Fibroblast of lung (primary cell): ENCODE measurements at regions not wholly inside any gene's neighbourhood (a gene's known extent, or its start where the extent isn't known, plus 50 kb on each side); places are given as distances from the start of the nearest gene placed in this dataset.

ENCODE experiments used
- DNase-seq, 2 donors: peaks; one replicate each; pipeline versions ENCODE4 v3.0.0 to v3.0.0-alpha.2; 2010; ENCODE audit warnings: low read depth in 2 of 2
- H2AFZ ChIP-seq: 2 replicates; pipeline ENCODE4 v1.5.1; 2012; ENCODE audit warnings: low read length, control low read depth, inconsistent platforms
- H3K27ac ChIP-seq: 2 replicates; pipeline ENCODE4 v1.5.1; 2011; ENCODE audit warnings: low read length, control low read depth; ENCODE audit not compliant: insufficient read depth
- H3K27me3 ChIP-seq: 2 replicates; pipeline ENCODE4 v1.5.1; 2011; ENCODE audit warnings: mild to moderate bottlenecking, low read length; ENCODE audit not compliant: control insufficient read depth, insufficient read depth
- H3K36me3 ChIP-seq: 2 replicates; pipeline ENCODE4 v1.5.1; 2011; ENCODE audit warnings: low read length; ENCODE audit not compliant: control insufficient read depth, insufficient read depth
- H3K4me1 ChIP-seq: 2 replicates; pipeline ENCODE4 v1.5.1; 2011; ENCODE audit warnings: low read length; ENCODE audit not compliant: control insufficient read depth, insufficient read depth; ENCODE audit errors: extremely low read depth
- H3K4me2 ChIP-seq: 2 replicates; pipeline ENCODE4 v1.5.1; 2011; ENCODE audit warnings: low read length, control low read depth; ENCODE audit not compliant: insufficient read depth; ENCODE audit errors: extremely low read depth
- H3K4me3 ChIP-seq, 4 experiments: fragments of 200-600 bp in 1 of 4; sonication (generic) in 1 of 4; replicated peaks in 1 of 4; 2 replicates each; pipeline ENCODE4 v1.5.1; 2011 to 2016; ENCODE audit warnings: low read length in 4 of 4, low read depth in 3 of 4, mild to moderate bottlenecking in 3 of 4, control low read depth in 2 of 4, inconsistent platforms in 1 of 4, mixed read lengths in 1 of 4; ENCODE audit not compliant: insufficient read depth in 1 of 4; ENCODE audit errors: control extremely low read depth in 1 of 4
- H3K79me2 ChIP-seq: 2 replicates; pipeline ENCODE4 v1.5.1; 2012; ENCODE audit warnings: mild to moderate bottlenecking, low read length, inconsistent platforms; ENCODE audit not compliant: control insufficient read depth, insufficient read depth
- H3K9ac ChIP-seq: 2 replicates; pipeline ENCODE4 v1.5.1; 2011; ENCODE audit warnings: mild to moderate bottlenecking, low read length, control low read depth; ENCODE audit not compliant: insufficient read depth
- H3K9me3 ChIP-seq: 2 replicates; pipeline ENCODE4 v1.5.1; 2012; ENCODE audit warnings: low read depth, low read length; ENCODE audit not compliant: control insufficient read depth, insufficient read depth
- H4K20me1 ChIP-seq: 2 replicates; pipeline ENCODE4 v1.5.1; 2011; ENCODE audit warnings: low read length; ENCODE audit not compliant: control insufficient read depth, insufficient read depth; ENCODE audit errors: extremely low read depth
- EZH2 ChIP-seq: IDR thresholded peaks from 2 replicates; pipeline ENCODE4 v1.5.1; 2012; ENCODE audit warnings: low read length, control low read depth, mild to moderate bottlenecking; ENCODE audit errors: missing control alignments
- TF ChIP-seq, protein P1 (sequence below), 2 donors: IDR thresholded peaks in 1 of 2; conservative IDR thresholded peaks in 1 of 2; 1 replicate in 1 of 2; 2 replicates in 1 of 2; pipeline ENCODE4 v1.5.1; 2011 to 2012; ENCODE audit warnings: low read length in 2 of 2, control low read depth in 1 of 2, inconsistent platforms in 1 of 2, low read depth in 1 of 2, mild to moderate bottlenecking in 1 of 2

DNA sequence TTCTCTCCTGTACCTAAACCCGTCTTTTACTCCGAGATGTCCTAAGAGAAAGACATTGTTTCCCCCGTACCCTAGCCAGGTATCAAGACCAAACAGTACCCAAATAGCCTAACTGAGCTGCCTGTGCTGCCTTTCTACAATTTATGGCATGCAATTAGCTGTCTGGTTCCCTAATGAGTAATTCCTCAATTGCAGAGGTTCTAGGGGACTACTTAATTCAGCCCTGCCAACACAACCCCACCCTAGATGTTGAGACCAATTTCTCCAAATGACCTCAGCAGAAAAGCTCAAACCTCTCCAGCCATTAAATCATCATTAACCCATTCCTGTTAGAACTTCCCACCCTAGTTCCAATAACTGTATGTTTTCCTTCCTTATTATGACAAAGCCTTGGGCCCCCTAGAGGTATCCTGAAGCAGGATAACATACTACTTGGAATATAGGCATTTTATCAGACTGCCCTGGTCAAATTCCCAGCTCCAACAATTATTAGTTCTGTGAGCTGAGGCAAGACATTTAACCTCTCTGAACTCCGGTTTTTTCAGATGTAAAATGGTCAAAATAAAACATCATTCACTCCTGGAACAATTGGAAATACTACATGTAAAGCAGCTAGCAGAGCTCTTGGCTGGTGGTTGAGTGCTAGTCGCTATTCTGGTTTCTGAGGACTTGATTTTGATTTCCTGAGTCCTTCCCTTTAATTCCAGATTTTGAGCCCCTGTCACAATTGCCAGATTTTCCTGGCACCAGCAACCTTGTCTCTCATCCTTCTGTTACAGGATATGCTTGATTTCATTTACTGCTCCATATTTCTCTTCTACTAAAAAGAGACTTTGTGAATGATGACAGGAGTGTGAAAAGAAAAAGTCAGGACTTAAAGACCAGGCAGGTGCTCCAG lies 244.6 kb upstream of the TENM3 start:
- H3K4me1 ChIP-seq: no peaks in the 10 kb centered on the region
- H3K4me3 ChIP-seq: no peak overlapping the region
- H2AFZ ChIP-seq: no peak overlapping the region
- no peak overlapping the region for H3K9ac ChIP-seq
- no peak for TF ChIP-seq EZH2
- TF ChIP-seq, protein P1, sequence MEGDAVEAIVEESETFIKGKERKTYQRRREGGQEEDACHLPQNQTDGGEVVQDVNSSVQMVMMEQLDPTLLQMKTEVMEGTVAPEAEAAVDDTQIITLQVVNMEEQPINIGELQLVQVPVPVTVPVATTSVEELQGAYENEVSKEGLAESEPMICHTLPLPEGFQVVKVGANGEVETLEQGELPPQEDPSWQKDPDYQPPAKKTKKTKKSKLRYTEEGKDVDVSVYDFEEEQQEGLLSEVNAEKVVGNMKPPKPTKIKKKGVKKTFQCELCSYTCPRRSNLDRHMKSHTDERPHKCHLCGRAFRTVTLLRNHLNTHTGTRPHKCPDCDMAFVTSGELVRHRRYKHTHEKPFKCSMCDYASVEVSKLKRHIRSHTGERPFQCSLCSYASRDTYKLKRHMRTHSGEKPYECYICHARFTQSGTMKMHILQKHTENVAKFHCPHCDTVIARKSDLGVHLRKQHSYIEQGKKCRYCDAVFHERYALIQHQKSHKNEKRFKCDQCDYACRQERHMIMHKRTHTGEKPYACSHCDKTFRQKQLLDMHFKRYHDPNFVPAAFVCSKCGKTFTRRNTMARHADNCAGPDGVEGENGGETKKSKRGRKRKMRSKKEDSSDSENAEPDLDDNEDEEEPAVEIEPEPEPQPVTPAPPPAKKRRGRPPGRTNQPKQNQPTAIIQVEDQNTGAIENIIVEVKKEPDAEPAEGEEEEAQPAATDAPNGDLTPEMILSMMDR (conservative IDR thresholded peaks at IDR 0.05 in 1 of 2, IDR thresholded peaks at IDR 0.05 in 1 of 2; ENCODE audit: low read depth in 1 of 2, low read length in 2 of 2): peak in 1 of 2 donors; percentile 27
- no peaks in the 10 kb centered on the region for H3K79me2 ChIP-seq
- H3K27me3 ChIP-seq: no peaks in the 10 kb centered on the region
- H3K36me3 ChIP-seq: no peaks in the 10 kb centered on the region
- no peak overlapping the region for H3K27ac ChIP-seq
- H3K4me2 ChIP-seq: no peak overlapping the region
- H3K9me3 ChIP-seq: no peaks in the 10 kb centered on the region
- DNase-seq: no peak
- H4K20me1 ChIP-seq: no peaks in the 10 kb centered on the region

DNA sequence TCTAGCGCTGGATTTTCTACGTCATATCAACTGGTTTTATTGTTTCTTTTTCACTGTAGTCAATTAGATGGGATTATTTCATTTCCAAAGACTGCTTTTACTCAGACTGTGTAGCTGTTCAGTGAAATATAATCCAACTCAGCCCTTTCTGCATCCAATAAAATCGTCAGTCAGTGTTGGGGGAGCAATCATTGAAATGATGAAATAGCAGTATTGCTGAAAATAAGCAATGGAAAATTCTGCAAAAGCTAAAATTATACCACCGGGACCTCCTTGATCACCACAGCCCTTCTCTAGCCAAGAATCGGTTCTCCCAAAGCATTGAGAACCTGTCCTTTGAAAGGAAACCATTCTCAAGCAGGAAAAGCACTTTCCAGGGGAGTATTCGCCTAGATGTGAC lies 243.1 kb upstream of the TENM3 start:
- H3K4me3 ChIP-seq: no peak overlapping the region
- H4K20me1 ChIP-seq: no peaks in the 10 kb centered on the region
- H3K79me2 ChIP-seq: no peaks in the 10 kb centered on the region
- H3K4me1 ChIP-seq: no peaks in the 10 kb centered on the region
- no peaks in the 10 kb centered on the region for H3K36me3 ChIP-seq
- DNase-seq: no peak
- H3K4me2 ChIP-seq: no peak overlapping the region
- TF ChIP-seq EZH2: no peak
- TF ChIP-seq, protein P1 (conservative IDR thresholded peaks at IDR 0.05 in 1 of 2, IDR thresholded peaks at IDR 0.05 in 1 of 2; ENCODE audit: low read depth in 1 of 2, low read length in 2 of 2): no peak
- H3K9me3 ChIP-seq: no peaks in the 10 kb centered on the region
- no peak overlapping the region for H3K27ac ChIP-seq
- no peak overlapping the region for H2AFZ ChIP-seq
- H3K27me3 ChIP-seq: no peaks in the 10 kb centered on the region
- H3K9ac ChIP-seq: no peak overlapping the region

DNA sequence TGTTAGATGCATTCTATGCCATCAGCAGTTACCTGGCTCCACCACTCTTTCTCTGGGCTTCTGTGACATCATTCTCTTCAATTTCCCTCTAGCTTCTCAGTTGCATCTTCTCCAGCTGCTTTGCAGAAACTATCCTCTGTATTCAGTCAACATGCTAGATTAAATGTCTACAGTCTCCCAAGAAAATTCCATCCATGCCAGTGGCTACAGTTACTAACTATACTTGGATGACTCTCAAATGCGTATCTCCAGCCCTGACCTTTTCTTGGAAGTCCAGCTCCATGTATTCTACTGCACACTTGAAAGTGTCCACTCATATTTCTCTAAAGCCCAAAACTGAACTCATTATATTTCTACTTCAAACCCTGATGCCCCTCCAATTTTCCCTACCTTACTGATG lies 232.3 kb upstream of the TENM3 start:
- no peak for TF ChIP-seq EZH2
- TF ChIP-seq, protein P1 (conservative IDR thresholded peaks at IDR 0.05 in 1 of 2, IDR thresholded peaks at IDR 0.05 in 1 of 2; ENCODE audit: low read depth in 1 of 2, low read length in 2 of 2): no peak
- no peak overlapping the region for H3K27ac ChIP-seq
- no peak overlapping the region for H3K9ac ChIP-seq
- H4K20me1 ChIP-seq: no peaks in the 10 kb centered on the region
- H3K4me1 ChIP-seq: no peaks in the 10 kb centered on the region
- peak in 1 of 2 donors; percentile 91 for DNase-seq
- H2AFZ ChIP-seq: no peak overlapping the region
- no peaks in the 10 kb centered on the region for H3K27me3 ChIP-seq
- H3K4me3 ChIP-seq: no peak overlapping the region
- H3K79me2 ChIP-seq: no peaks in the 10 kb centered on the region
- H3K36me3 ChIP-seq: no peaks in the 10 kb centered on the region
- no peak overlapping the region for H3K4me2 ChIP-seq
- H3K9me3 ChIP-seq: no peaks in the 10 kb centered on the region
